Activated naive CD4-positive, alpha-beta T cell treated with anti-CD3 and anti-CD28 coated beads, Interleukin-2, amount 10 ng/mL, durations not matched to agents 7 days and 5 days (primary cell): ENCODE measurements at regions not wholly inside any gene's neighbourhood (a gene's known extent, or its start where the extent isn't known, plus 50 kb on each side); places are given as distances from the start of the nearest gene placed in this dataset.
"Not testable (repeated sequence)": the region's sequence is repeated elsewhere in the genome, so short reads cannot be mapped to it uniquely, and the experiment has no call there.

Source experiments
- CTCF ChIA-PET: fragments of 350-600 bp; sonication (Branson Sonifier 250); formaldehyde crosslinking; loops from one replicate; lab custom pipeline; 2021; ENCODE audit warnings: antibody characterized with exemption; lab: Charles Lee
- DNase-seq: peaks from one replicate; pipeline ENCODE4 v3.0.0-alpha.2; 2020
- H3K27ac Mint-ChIP-seq: one replicate; pipeline ENCODE4 v1.8.0; 2021; ENCODE audit warnings: mild to moderate bottlenecking, moderate library complexity, mixed read lengths
- H3K27me3 Mint-ChIP-seq: one replicate; pipeline ENCODE4 v1.8.0; 2021; ENCODE audit warnings: mild to moderate bottlenecking, mixed read lengths
- H3K36me3 Mint-ChIP-seq: one replicate; pipeline ENCODE4 v1.8.0; 2021; ENCODE audit warnings: mixed read lengths
- H3K4me1 Mint-ChIP-seq: one replicate; pipeline ENCODE4 v1.8.0; 2021; ENCODE audit warnings: mixed read lengths
- H3K4me3 Mint-ChIP-seq: one replicate; pipeline ENCODE4 v1.8.0; 2021; ENCODE audit warnings: mild to moderate bottlenecking, moderate library complexity, mixed read lengths
- H3K9me3 Mint-ChIP-seq: one replicate; pipeline ENCODE4 v1.8.0; 2021; ENCODE audit warnings: mixed read lengths

DNA sequence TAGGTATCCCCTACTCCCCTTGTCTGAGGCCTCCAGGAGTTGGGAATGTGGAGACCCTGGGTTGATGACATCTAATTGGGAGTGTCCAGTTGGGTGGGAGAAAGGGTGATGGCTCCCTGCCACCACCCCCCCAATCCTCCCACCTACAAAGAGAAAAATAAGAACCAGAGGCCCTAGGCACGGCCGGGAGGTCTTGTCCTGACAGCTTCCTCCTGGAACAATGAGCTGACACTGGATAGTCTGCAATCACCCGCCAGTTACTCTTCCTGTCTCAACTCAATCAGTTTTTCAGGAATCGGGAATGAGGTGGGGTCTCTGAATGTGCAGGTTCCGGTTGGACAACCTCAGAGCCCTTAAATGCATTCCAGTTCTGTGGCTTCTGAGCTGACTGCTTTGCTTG lies 129.9 kb upstream of the MRPS22 start:
- H3K9me3 Mint-ChIP-seq = no peaks in the 10 kb centered on the region
- H3K4me1 Mint-ChIP-seq = no peaks in the 10 kb centered on the region
- H3K4me3 Mint-ChIP-seq = no peak overlapping the region
- H3K36me3 Mint-ChIP-seq = no peaks in the 10 kb centered on the region
- H3K27ac Mint-ChIP-seq = no peak overlapping the region
- DNase-seq = no peak
- CTCF ChIA-PET = no interaction called here
- H3K27me3 Mint-ChIP-seq = peaks cover 4% of the 10 kb centered on the region

DNA sequence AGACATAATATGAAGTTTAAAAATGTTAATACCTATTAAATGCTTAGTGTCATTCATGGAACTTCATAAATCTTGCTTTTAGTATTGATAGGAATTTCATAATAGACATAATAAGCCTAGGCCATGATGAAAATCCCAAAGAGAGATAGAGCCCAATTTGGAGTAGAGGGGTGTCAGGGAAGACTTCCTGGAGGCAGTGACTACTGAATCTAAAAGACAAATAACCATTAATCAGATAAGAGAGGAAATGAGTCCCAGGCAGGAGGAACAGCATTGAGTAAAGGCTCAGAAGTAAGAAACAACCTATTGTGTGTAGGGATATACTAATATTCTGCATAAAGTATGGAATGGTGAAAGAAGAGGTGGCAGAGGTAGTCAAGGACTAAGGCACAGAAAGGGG lies 126.9 kb upstream of the MRPS22 start:
- H3K36me3 Mint-ChIP-seq = no peaks in the 10 kb centered on the region
- H3K4me1 Mint-ChIP-seq = no peaks in the 10 kb centered on the region
- no peak overlapping the region for H3K4me3 Mint-ChIP-seq
- CTCF ChIA-PET = no interaction called here
- no peak for DNase-seq
- no peaks in the 10 kb centered on the region for H3K9me3 Mint-ChIP-seq
- no peak overlapping the region for H3K27ac Mint-ChIP-seq
- H3K27me3 Mint-ChIP-seq = peaks cover 8% of the 10 kb centered on the region

DNA sequence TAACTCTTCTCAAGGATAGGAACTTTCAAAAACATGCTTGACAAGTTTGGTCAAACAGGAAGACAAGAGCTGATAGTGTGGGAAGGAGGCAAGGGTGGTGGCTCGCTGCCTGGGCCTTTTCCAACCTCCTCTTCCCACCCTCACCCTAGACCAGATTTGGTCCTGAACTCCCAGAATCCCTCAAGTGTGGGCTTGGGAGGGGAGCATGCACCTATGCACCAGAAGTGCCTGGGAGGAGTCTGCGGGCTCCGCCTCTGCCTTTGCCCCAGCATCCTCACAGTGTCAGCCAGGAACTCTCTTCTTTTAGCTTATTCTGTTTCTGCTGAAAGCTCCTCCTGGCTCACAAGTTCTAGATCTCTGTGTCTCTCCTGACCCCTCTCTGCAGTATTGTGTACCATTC lies 126.2 kb upstream of the MRPS22 start:
- H3K4me3 Mint-ChIP-seq = no peak overlapping the region
- H3K4me1 Mint-ChIP-seq = no peaks in the 10 kb centered on the region
- peaks cover 12% of the 10 kb centered on the region for H3K27me3 Mint-ChIP-seq
- no peak for DNase-seq
- no peak overlapping the region for H3K27ac Mint-ChIP-seq
- H3K36me3 Mint-ChIP-seq = no peaks in the 10 kb centered on the region
- CTCF ChIA-PET = no interaction called here
- H3K9me3 Mint-ChIP-seq = no peaks in the 10 kb centered on the region

DNA sequence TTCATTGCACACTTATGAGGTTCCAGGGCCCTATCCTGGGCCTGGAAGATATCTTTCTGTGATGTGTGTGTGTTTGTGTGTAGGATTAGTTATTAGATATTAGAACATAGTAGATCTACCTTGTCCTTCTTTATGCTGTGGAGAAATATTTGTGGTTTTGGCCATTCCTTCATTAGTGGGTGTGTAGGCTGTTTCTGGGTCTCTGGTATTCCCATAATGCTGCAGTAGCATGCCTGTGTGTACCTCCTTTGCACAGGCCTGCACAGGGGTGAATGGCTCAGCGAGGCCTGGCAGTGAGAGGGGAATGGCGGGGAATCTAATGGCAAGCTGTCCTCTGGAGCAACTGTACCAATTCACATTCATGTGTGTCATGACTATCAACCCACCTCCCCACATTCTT lies 125.8 kb upstream of the MRPS22 start:
- no peak for DNase-seq
- Mint-ChIP-seq H3K27me3 (peaks cover 12% of the 10 kb centered on the region), H3K4me3 (no peak overlapping the region), H3K9me3 (no peaks in the 10 kb centered on the region), H3K36me3 (no peaks in the 10 kb centered on the region), H3K4me1 (no peaks in the 10 kb centered on the region), H3K27ac (no peak overlapping the region)
- CTCF ChIA-PET = no interaction called here

DNA sequence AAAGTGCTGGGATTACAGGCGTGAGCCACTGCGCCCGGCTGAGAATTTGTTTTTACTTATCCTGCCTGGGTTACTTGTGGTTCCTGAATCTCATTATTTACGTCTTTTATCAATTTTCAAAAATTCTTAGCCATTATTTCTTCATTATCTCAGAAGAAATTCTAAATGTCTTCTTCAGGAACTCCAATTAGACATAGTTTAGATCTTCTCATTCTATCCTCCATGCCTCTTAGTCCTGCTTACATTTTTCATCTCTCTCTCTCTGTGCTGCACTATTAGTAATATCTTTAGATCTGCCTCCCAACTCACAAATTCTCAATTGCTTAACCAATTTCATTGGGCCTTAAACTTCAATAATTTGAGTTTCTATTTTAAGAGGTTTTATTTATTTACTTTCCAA lies 124.4 kb upstream of the MRPS22 start:
- Mint-ChIP-seq H3K4me1 (no peaks in the 10 kb centered on the region), H3K27me3 (peaks cover 12% of the 10 kb centered on the region), H3K36me3 (no peaks in the 10 kb centered on the region), H3K4me3 (no peak overlapping the region), H3K27ac (no peak overlapping the region), H3K9me3 (no peaks in the 10 kb centered on the region)
- CTCF ChIA-PET = interaction anchor here (1.0 kb wide), 1 partner anchor 109 kb away, joined by 4 read pairs; no protein-coding TSS in a partner anchor
- no peak for DNase-seq

DNA sequence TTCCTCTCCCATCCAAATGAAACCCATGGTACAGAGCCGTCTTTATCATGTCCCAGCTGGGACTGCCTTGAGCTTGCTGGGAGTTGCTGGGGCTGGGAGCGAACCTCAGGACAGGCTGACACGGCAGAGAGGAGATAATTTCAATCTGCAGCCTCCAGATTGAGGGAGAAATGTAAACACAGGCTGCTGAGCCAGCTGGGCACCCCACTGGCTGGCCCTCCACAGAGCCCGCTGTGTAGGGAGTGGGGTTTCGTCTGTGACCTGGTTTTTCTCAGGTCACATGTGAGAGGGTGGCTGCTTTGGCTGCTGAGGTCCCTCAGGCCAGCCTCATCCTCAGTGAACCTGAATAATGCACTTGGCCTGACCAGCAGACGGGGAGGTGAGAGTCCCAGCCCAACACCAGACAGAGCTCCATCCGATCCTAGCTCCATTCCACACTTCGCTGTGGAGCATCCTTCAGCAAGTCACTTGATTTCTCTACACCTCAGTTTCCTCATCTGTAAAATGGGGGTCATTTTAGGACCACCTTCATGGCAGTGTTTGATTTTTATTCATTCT lies 121.6 kb upstream of the MRPS22 start:
- Mint-ChIP-seq H3K27me3 (peaks cover 12% of the 10 kb centered on the region), H3K9me3 (no peaks in the 10 kb centered on the region), H3K36me3 (no peaks in the 10 kb centered on the region), H3K4me3 (no peak overlapping the region), H3K4me1 (no peaks in the 10 kb centered on the region), H3K27ac (no peak overlapping the region)
- DNase-seq = no peak
- CTCF ChIA-PET = interaction anchor here (1.0 kb wide), 1 partner anchor 107 kb away, joined by 3 read pairs; no protein-coding TSS in a partner anchor

DNA sequence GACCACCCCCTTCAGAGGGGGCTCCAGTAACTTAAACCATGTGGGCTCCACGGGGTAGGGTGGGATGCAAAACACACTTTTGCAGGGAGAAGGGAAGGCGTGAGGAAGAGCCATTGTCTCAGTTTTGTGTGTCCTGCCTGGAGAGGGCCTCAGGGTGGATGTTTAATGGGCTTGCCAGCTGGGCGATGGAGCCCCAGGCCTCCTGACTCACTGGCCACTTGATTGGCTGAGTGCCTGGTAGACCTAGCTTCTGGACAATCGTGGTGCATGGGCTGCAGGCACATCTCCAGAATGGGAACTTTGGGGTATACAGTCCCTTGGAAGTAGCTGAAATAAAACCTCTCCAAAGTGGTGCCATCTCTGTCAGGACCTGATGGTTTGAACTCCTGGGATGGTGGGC lies 118.3 kb upstream of the MRPS22 start:
- peaks cover 18% of the 10 kb centered on the region for H3K27me3 Mint-ChIP-seq
- CTCF ChIA-PET = no interaction called here
- no peak overlapping the region for H3K4me3 Mint-ChIP-seq
- H3K9me3 Mint-ChIP-seq = no peaks in the 10 kb centered on the region
- H3K4me1 Mint-ChIP-seq = no peaks in the 10 kb centered on the region
- H3K27ac Mint-ChIP-seq = no peak overlapping the region
- DNase-seq = no peak
- no peaks in the 10 kb centered on the region for H3K36me3 Mint-ChIP-seq

DNA sequence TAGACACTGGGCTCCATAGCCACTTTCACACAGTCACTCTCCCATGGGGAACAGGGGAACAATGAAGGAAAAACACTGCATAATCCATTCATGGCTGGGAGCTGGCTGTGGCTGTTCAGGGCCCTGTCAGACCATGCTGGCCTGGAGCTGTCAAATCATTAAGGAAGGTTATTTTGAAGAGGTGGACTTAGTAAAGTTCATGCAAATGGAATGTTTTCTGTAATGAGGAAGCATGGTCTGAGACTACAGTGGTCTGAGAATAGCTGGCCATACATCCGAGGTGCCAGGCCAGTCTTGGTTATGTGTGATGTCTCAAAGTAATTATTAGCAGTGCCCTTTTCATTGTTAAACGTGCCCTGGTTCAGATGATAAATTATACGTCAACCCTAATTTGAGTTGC lies 117.1 kb upstream of the MRPS22 start:
- H3K4me3 Mint-ChIP-seq = no peak overlapping the region
- no peaks in the 10 kb centered on the region for H3K4me1 Mint-ChIP-seq
- H3K27me3 Mint-ChIP-seq = peaks cover 14% of the 10 kb centered on the region
- CTCF ChIA-PET = no interaction called here
- DNase-seq = no peak
- H3K9me3 Mint-ChIP-seq = no peaks in the 10 kb centered on the region
- no peak overlapping the region for H3K27ac Mint-ChIP-seq
- H3K36me3 Mint-ChIP-seq = no peaks in the 10 kb centered on the region

DNA sequence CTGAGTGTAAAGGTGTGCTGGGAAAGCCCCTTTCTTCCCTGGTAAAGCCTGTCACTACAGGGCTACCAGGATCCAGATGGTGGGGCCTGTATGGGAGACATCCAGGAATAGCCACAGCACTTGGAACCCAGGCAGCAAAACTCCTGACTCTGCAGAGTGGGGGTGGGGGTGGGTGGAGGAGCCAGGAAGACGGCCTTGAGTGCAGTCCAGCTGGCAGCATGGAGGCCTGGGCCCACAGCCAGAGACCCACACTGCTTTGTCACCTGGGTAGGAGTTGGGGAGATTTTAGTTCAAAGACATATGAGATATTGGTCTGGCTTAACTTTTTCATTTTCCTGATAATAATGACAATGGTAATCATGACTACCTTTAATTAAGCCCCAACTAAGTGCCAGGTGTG lies 116.7 kb upstream of the MRPS22 start:
- no peak for DNase-seq
- Mint-ChIP-seq H3K4me1 (no peaks in the 10 kb centered on the region), H3K36me3 (no peaks in the 10 kb centered on the region), H3K9me3 (no peaks in the 10 kb centered on the region), H3K4me3 (no peak overlapping the region), H3K27ac (no peak overlapping the region), H3K27me3 (peaks cover 14% of the 10 kb centered on the region)
- CTCF ChIA-PET = no interaction called here

DNA sequence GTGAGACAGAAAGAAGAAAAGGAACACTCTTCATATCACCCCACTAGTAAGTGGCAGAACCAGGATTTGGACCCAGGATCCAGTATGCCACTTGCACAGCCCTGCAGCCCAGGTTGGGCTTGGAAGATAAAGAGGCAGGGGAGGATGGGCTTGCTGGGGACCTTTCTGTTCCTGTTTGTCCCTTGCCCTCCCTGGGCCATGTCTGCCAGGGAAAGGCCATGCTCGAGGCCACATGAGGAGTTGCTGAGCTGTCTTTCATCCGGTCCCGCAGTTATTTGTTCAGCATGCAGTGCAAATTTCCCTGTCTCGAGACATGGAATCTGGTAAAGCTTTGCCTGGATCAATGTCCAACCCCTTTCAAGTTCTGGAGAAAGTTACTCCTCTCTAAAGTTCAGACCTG lies 116.0 kb upstream of the MRPS22 start:
- no peak for DNase-seq
- CTCF ChIA-PET = no interaction called here
- no peaks in the 10 kb centered on the region for H3K36me3 Mint-ChIP-seq
- no peak overlapping the region for H3K27ac Mint-ChIP-seq
- H3K4me3 Mint-ChIP-seq = no peak overlapping the region
- no peaks in the 10 kb centered on the region for H3K4me1 Mint-ChIP-seq
- no peaks in the 10 kb centered on the region for H3K9me3 Mint-ChIP-seq
- H3K27me3 Mint-ChIP-seq = peaks cover 10% of the 10 kb centered on the region

DNA sequence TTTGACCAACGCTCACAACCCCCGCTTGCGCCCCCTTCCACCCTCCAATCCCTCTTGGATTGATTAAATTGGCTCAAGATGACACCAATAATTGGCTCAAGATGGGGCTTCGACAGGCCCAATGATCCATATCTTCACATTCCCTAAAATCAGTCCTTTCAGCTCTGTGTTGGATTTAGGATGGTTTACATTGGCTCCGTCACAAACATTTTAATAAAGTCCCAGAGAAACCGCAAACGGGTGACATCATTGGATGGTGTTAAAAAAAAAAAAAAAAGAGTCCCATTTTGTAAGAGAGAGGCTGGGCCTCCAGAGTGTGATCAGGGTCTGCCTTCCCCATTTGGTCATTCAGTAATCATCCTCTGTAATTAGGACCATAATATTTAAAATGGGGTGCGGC lies 113.4 kb upstream of the MRPS22 start:
- Mint-ChIP-seq H3K4me1 (no peaks in the 10 kb centered on the region), H3K4me3 (no peak overlapping the region), H3K36me3 (no peaks in the 10 kb centered on the region), H3K27me3 (peaks cover 7% of the 10 kb centered on the region), H3K9me3 (no peaks in the 10 kb centered on the region), H3K27ac (no peak overlapping the region)
- DNase-seq = no peak
- CTCF ChIA-PET = no interaction called here

DNA sequence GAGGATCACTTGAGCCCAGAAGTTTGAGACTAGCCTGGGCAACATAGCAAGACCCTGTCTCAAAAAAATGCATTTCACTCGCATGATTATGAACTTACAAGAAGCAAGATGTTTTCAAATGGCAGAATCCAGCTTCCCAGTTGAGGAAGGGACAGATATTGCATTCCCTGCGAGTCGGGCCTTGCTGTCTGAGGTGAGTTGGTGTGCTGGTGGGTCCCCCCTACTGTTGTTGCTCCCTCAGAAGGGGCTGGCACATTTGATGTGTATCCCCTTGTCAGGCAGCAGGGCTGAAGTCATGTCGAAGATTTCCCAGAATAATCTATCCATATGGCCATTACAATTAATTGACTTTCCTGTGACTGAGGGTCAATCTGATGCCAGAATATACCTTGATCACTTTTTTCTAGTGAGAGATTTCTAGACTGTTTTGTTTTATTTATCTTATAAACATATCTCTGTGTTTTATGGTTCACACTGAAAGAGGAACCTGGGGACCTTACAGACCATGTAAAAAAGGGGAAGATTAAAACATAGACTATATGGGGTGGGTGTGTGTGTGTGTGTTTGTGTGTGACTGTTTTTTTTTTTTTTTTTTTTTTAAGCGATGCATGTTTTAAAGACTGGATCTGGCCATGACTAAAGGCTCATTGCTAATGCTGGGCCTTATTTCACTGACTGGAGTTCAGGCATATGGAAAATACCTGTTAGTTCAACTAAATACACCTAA lies 112.1 kb upstream of the MRPS22 start:
- Mint-ChIP-seq H3K9me3 (no peaks in the 10 kb centered on the region), H3K36me3 (no peaks in the 10 kb centered on the region), H3K4me3 (no peak overlapping the region), H3K27me3 (peaks cover 6% of the 10 kb centered on the region), H3K4me1 (no peaks in the 10 kb centered on the region), H3K27ac (no peak overlapping the region)
- CTCF ChIA-PET = no interaction called here
- DNase-seq = no peak

DNA sequence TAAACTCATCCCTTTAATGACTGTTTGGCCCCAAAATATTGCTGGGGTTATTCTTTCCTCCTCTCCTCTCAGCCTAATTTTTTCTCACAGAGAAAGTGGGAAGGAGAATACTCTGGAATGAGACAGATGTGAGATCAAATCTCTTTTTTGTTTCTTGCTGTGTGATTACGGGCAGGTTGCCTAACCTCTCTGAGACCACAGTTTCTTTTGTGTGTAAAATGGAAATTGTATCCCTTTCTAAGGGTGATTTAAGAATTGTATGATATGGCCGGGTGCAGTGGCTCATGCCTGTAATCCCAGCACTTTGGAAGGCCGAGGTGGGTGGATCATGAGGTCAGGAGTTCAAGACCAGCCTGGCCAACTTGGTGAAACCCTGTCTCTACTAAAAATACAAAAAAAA lies 111.5 kb upstream of the MRPS22 start:
- H3K27me3 Mint-ChIP-seq, H3K4me3 Mint-ChIP-seq, H3K36me3 Mint-ChIP-seq, H3K4me1 Mint-ChIP-seq, H3K27ac Mint-ChIP-seq, H3K9me3 Mint-ChIP-seq, DNase-seq, CTCF ChIA-PET: not testable (repeated sequence)

DNA sequence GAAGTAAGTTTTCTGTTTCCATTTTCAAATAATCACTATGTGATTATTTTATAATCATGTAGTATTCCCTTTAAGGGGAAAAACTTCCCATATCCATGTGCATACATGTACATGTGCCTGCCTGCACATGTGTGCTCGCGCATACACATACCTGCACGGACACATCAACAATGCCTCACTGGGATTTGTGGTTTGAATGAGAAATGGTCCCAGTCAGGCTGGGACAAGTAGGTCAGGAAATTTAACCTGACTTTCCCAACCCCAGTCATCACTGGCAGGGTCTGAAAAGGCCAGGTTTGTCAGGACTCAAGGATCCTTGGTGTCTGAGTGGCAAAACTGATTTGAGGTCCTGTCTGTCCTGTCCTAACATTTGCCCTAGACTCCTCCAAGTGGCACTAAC lies 109.3 kb upstream of the MRPS22 start:
- Mint-ChIP-seq H3K27ac (no peak overlapping the region), H3K36me3 (no peaks in the 10 kb centered on the region)
- CTCF ChIA-PET = no interaction called here

DNA sequence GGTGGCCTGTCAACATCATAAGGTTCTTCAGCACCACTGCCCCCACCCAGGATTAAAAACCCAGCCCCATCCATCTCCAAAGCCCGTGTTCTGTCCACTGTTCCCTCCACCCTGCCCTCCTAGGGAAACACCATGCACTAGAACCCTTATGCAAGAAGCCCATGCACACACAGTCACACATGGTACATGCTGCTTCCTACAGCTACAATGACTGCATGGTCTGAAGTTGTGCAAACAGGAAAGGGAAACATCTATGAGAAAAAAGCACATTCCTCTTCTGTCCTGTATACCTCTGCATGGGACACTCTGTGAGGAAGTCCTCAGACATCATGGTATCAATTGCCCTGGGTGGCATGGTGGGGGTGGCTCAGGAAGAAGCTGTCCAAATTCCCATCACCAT lies 108.6 kb upstream of the MRPS22 start:
- Mint-ChIP-seq H3K4me1 (no peaks in the 10 kb centered on the region), H3K36me3 (no peaks in the 10 kb centered on the region), H3K27ac (no peak overlapping the region), H3K9me3 (no peaks in the 10 kb centered on the region), H3K4me3 (no peak overlapping the region), H3K27me3 (peaks cover 12% of the 10 kb centered on the region)
- CTCF ChIA-PET = no interaction called here
- no peak for DNase-seq

More for the DNA sequence above, 109.3 kb upstream of the MRPS22 start:
- no peaks in the 10 kb centered on the region for H3K4me1 Mint-ChIP-seq
- H3K9me3 Mint-ChIP-seq = no peaks in the 10 kb centered on the region
- H3K4me3 Mint-ChIP-seq = no peak overlapping the region
- H3K27me3 Mint-ChIP-seq = peaks cover 16% of the 10 kb centered on the region
- DNase-seq = no peak
